SU-DHL-6 (cell line): ENCODE measurements at regions not wholly inside any gene's neighbourhood (a gene's known extent, or its start where the extent isn't known, plus 50 kb on each side); places are given as distances from the start of the nearest gene placed in this dataset.

ENCODE experiments used
- H2AFZ ChIP-seq: fragments of 200-600 bp; sonication (generic); 2 replicates; pipeline ENCODE4 v1.6.1; 2014; ENCODE audit warnings: low read depth, mild to moderate bottlenecking, moderate library complexity, mixed read lengths, antibody characterized with exemption, low read length; ENCODE audit not compliant: severe bottlenecking
- H3F3A ChIP-seq: fragments of 200-600 bp; shearing (Covaris generic); 2 replicates; pipeline ENCODE4 v1.6.0; 2016; ENCODE audit warnings: antibody characterized with exemption, mild to moderate bottlenecking; ENCODE audit not compliant: insufficient read depth
- H3K27ac ChIP-seq: fragments of 200-600 bp; sonication (generic); 2 replicates; pipeline ENCODE4 v1.5.1; 2016; ENCODE audit warnings: low read depth, mild to moderate bottlenecking, low read length, moderate library complexity, mixed read lengths
- H3K27me3 ChIP-seq: fragments of 200-600 bp; sonication (generic), shearing (Covaris generic); 2 replicates; pipeline ENCODE4 v1.6.0; 2014; ENCODE audit warnings: mild to moderate bottlenecking, low read length
- H3K36me3 ChIP-seq: fragments of 200-600 bp; sonication (generic); 2 replicates; pipeline ENCODE4 v1.6.1; 2014; ENCODE audit warnings: mild to moderate bottlenecking, low read length, mixed read lengths
- H3K4me2 ChIP-seq: fragments of 300-600, 200-600 bp; shearing (Covaris generic), sonication (generic); 2 replicates; pipeline ENCODE4 v1.6.0; 2014; ENCODE audit warnings: low read length, low read depth, mild to moderate bottlenecking; ENCODE audit not compliant: poor library complexity, severe bottlenecking
- H3K4me3 ChIP-seq: fragments of 200-600 bp; sonication (generic); 2 replicates; pipeline ENCODE4 v1.5.1; 2014; ENCODE audit warnings: antibody characterized with exemption, low read length, mild to moderate bottlenecking, mixed read lengths; ENCODE audit not compliant: insufficient read depth, poor library complexity, severe bottlenecking
- H3K79me2 ChIP-seq: fragments of 200-600 bp; sonication (generic); 2 replicates; pipeline ENCODE4 v1.6.1; 2014; ENCODE audit warnings: mild to moderate bottlenecking, low read length, moderate library complexity; ENCODE audit not compliant: insufficient read depth
- H3K9ac ChIP-seq: fragments of 200-600 bp; sonication (generic); 2 replicates; pipeline ENCODE4 v1.7.0; 2014; ENCODE audit warnings: mild to moderate bottlenecking, low read length
- H3K9me2 ChIP-seq: fragments of 200-600 bp; sonication (generic); replicated peaks from 2 replicates; pipeline ENCODE4 v1.6.1; 2014; ENCODE audit warnings: low read length; ENCODE audit not compliant: insufficient read depth
- H3K9me3 ChIP-seq: fragments of 200-600 bp; sonication (generic); 2 replicates; pipeline ENCODE4 v1.6.1; 2014; ENCODE audit warnings: low read length, mixed read lengths; ENCODE audit not compliant: insufficient read depth
- H4K20me1 ChIP-seq: fragments of 200-600 bp; sonication (generic); 2 replicates; pipeline ENCODE4 v1.6.1; 2014; ENCODE audit warnings: low read depth, mild to moderate bottlenecking, antibody characterized with exemption, low read length, moderate library complexity, mixed read lengths
- EZH2phosphoT487 ChIP-seq: fragments of 200-600 bp; sonication (generic), shearing (Covaris generic); conservative IDR thresholded peaks from 2 replicates; pipeline ENCODE4 v1.6.1; 2018; ENCODE audit warnings: mild to moderate bottlenecking, antibody characterized with exemption, low read length, moderate library complexity, mixed read lengths
- TF ChIP-seq, protein P1 (sequence below): fragments of 200-600 bp; sonication (generic); IDR thresholded peaks from one replicate; pipeline ENCODE4 v1.5.1; 2017; ENCODE audit warnings: antibody characterized with exemption, mild to moderate bottlenecking, low read length, moderate library complexity; ENCODE audit not compliant: insufficient read depth, poor library complexity, severe bottlenecking

DNA sequence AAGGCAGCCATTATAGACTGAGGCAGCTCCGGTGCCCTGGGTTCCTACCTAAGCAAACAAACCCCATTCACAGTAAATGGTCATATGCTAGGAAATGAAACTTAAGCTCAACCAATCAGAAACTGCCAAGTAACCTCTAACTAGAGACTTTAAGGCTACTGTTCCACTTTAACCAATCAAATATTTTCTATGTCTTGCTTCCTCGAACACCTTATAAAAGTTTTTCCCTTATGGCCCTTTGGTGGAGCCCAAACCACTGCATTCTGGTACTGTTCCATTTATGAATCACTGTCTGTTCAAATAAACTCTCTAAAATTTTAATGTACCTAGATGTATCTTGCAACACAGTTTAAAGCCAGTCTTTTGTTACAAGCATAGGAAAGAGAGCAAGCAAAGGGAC, 361.1 kb downstream of the HGF start:
- H3F3A ChIP-seq: no peaks in the 10 kb centered on the region
- H3K4me3 ChIP-seq: no peak overlapping the region
- H3K9me2 ChIP-seq: no peaks in the 10 kb centered on the region
- no peaks in the 10 kb centered on the region for H3K27me3 ChIP-seq
- no peaks in the 10 kb centered on the region for H3K36me3 ChIP-seq
- H3K9me3 ChIP-seq: no peaks in the 10 kb centered on the region
- TF ChIP-seq, protein P1, sequence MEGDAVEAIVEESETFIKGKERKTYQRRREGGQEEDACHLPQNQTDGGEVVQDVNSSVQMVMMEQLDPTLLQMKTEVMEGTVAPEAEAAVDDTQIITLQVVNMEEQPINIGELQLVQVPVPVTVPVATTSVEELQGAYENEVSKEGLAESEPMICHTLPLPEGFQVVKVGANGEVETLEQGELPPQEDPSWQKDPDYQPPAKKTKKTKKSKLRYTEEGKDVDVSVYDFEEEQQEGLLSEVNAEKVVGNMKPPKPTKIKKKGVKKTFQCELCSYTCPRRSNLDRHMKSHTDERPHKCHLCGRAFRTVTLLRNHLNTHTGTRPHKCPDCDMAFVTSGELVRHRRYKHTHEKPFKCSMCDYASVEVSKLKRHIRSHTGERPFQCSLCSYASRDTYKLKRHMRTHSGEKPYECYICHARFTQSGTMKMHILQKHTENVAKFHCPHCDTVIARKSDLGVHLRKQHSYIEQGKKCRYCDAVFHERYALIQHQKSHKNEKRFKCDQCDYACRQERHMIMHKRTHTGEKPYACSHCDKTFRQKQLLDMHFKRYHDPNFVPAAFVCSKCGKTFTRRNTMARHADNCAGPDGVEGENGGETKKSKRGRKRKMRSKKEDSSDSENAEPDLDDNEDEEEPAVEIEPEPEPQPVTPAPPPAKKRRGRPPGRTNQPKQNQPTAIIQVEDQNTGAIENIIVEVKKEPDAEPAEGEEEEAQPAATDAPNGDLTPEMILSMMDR: no peak
- TF ChIP-seq EZH2phosphoT487: no peak
- H3K79me2 ChIP-seq: no peaks in the 10 kb centered on the region
- no peak overlapping the region for H3K4me2 ChIP-seq
- no peak overlapping the region for H3K9ac ChIP-seq
- H4K20me1 ChIP-seq: no peaks in the 10 kb centered on the region
- no peak overlapping the region for H2AFZ ChIP-seq
- H3K27ac ChIP-seq: no peak overlapping the region

DNA sequence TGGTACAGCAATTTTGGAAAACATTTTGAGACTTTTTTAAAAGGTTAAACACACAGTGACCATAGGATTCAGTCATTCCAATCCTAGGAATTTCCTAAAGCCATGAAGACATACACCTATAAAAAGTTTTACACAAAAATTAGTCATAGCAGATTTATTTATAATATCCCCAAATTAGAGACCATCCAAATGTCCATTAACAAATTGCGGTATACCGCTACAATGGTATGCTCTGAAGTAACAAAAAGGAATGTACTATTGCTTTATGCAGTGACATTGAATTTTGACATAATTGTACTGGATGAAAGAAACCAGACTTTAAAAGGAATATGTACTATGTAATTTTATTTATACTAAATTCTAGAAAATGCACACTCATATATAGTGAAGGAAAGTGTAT, 362.8 kb downstream of the HGF start:
- no peaks in the 10 kb centered on the region for H3K79me2 ChIP-seq
- H3K4me2 ChIP-seq: no peak overlapping the region
- H2AFZ ChIP-seq: no peak overlapping the region
- H4K20me1 ChIP-seq: no peaks in the 10 kb centered on the region
- H3K4me3 ChIP-seq: no peak overlapping the region
- no peak overlapping the region for H3K9ac ChIP-seq
- no peaks in the 10 kb centered on the region for H3F3A ChIP-seq
- no peaks in the 10 kb centered on the region for H3K36me3 ChIP-seq
- no peak for TF ChIP-seq EZH2phosphoT487
- TF ChIP-seq, protein P1: no peak
- no peaks in the 10 kb centered on the region for H3K9me2 ChIP-seq
- H3K9me3 ChIP-seq: no peaks in the 10 kb centered on the region
- H3K27ac ChIP-seq: no peak overlapping the region
- H3K27me3 ChIP-seq: no peaks in the 10 kb centered on the region

DNA sequence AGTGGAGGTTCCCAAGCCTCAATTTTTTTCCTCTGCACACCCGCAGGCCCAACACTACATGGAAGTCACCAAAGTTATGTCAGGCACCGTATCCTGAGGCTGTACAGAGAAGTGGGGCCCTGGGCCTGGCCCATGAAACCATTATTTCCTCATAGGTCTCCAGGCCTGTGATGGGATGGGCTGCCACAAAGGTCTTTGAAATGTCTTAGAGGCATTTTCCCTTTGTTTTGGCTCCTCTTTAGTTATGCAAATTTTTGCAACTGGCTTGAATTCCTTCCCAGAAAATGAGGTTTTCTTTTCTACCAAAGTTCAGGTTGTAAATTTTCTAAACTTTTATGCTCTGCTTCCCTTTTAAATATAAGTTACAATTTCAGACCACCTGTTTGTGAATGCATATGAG, 365.2 kb downstream of the HGF start:
- H4K20me1 ChIP-seq: no peaks in the 10 kb centered on the region
- H3F3A ChIP-seq: no peaks in the 10 kb centered on the region
- no peaks in the 10 kb centered on the region for H3K9me2 ChIP-seq
- H3K79me2 ChIP-seq: no peaks in the 10 kb centered on the region
- H3K27me3 ChIP-seq: no peaks in the 10 kb centered on the region
- no peak overlapping the region for H3K9ac ChIP-seq
- H3K36me3 ChIP-seq: no peaks in the 10 kb centered on the region
- no peak overlapping the region for H2AFZ ChIP-seq
- H3K4me3 ChIP-seq: no peak overlapping the region
- H3K9me3 ChIP-seq: no peaks in the 10 kb centered on the region
- H3K27ac ChIP-seq: no peak overlapping the region
- TF ChIP-seq, protein P1: no peak
- TF ChIP-seq EZH2phosphoT487: no peak
- no peak overlapping the region for H3K4me2 ChIP-seq

DNA sequence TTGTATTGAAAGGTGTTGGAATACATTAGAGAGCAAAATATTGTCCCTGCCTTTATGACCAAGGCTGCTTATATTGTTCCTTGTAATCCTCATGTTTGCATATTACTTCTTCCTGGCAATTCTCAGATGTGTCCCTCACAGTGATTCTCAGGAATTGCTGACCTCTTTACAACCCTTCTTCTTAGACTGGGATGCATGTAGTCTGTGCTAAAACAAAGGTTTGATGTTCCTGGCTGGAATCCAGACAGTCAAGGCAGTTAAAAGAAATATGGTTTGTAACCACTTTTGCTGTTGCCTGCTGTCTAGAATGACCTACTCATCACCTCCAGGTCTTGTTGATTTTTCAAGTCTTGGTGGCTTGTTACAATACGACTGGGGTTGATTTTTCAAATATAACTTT, 367.6 kb downstream of the HGF start:
- Histone ChIP-seq H2AFZ (no peak overlapping the region), H3K27me3 (no peaks in the 10 kb centered on the region), H4K20me1 (no peaks in the 10 kb centered on the region), H3K4me2 (no peak overlapping the region), H3K79me2 (no peaks in the 10 kb centered on the region), H3K9me3 (no peaks in the 10 kb centered on the region), H3K4me3 (no peak overlapping the region), H3F3A (no peaks in the 10 kb centered on the region), H3K27ac (no peak overlapping the region), H3K9ac (no peak overlapping the region), H3K36me3 (no peaks in the 10 kb centered on the region), H3K9me2 (no peaks in the 10 kb centered on the region)
- TF ChIP-seq EZH2phosphoT487: no peak
- TF ChIP-seq, protein P1: no peak
